HG03520 (cell line): ENCODE measurements at regions not wholly inside any gene's neighbourhood (a gene's known extent, or its start where the extent isn't known, plus 50 kb on each side); places are given as distances from the start of the nearest gene placed in this dataset.

ENCODE experiments used
- ATAC-seq: cut with Tn5 transposase; IDR thresholded peaks from one replicate; pipeline ENCODE4 v1.9.1; 2021; ENCODE audit warnings: mild to moderate bottlenecking, moderate library complexity; ENCODE audit not compliant: unreplicated experiment

GRCh38 chr1:58993403-58993802 is 209.6 kb upstream of the JUN start:
- ATAC-seq: no peak

DNA sequence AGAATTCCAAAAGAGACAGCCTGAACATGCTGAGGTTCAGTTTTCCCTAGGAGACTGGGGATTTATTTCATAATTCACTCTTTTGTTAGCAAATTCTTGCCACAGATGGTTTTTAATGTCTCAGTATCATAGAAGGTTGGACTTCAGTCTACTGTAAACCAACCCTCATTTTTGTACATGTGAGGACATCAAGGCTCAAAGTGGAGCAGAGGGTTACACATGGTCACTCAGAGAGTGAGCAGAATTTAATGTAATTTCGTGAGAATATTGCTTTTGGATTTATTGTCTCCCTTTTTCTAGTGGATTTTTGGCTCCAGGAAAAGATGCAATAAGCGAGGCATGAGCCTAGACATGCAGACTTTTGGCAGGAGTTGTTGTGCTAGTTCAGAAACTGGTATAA is 210.8 kb upstream of the JUN start:
- ATAC-seq: no peak

DNA sequence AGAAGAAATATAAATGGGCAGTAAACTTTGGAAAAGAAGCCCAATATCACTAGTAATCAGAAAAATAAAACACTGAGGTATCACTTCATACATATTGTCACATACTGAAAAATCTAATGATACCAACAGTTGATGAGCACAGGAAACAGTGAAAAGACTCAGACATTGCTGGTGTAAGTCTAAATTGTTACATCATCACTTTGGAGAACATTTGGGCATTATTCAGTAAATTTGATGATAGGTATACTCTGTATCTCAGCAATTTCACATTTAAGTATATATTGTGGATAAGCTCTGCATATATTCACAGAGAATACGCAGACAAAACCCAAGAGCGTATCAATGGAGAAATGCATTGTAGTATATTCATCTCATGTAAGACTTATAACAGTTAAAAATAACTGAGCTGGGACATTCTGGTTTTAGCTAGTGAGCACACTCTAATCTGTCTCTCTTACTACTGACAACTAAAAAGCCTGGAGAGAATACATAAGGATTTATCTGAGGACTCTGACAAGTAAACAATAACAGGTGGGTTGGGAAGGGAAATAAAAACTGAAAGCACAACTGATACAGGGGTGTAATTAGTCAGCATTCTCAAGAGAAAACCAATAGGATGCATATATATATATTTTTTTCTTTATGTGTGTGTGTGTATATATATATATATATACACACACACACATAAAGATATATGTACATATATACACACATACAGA is 212.7 kb upstream of the JUN start:
- ATAC-seq: peak; percentile 83

GRCh38 chr1:58997060-58997411 is 213.2 kb upstream of the JUN start:
- peak; percentile 69 for ATAC-seq

DNA sequence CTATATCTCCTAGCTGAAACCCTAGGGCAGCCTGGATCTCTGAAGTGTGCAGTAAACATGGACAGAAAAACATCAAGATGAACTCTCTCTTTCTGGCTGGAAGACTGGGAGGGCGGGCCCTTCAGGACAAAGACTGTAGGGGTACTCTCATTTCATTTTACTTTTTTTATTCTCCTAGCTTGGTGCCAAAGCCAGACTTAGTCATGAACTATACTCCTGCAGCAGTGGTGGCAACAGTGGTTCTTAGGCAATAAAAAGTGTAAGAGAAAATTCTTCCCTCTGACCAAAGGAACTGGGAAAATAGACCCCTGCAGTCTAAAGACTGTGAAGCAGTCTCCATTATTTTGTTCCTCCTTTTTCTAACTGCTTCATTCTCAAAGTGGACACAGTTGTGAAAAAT is 213.8 kb upstream of the JUN start:
- ATAC-seq: no peak

DNA sequence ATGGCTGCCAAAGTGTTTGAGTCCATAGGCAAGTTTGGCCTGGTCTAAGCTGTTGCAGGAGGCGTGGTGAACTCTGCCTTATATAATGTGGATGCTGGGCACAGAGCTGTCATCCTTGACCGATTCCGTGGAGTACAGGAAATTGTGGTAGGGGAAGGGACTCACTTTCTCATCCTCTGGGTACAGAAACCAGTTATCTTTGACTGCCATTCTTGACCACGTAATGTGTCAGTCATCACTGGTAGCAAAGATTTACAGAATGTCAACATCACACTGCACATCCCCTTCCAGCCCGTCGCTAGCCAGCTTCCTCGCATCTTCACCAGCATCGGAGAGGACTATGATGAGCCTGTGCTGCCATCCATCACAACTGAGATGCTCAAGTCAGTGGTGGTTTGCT is 215.8 kb upstream of the JUN start:
- no peak for ATAC-seq

DNA sequence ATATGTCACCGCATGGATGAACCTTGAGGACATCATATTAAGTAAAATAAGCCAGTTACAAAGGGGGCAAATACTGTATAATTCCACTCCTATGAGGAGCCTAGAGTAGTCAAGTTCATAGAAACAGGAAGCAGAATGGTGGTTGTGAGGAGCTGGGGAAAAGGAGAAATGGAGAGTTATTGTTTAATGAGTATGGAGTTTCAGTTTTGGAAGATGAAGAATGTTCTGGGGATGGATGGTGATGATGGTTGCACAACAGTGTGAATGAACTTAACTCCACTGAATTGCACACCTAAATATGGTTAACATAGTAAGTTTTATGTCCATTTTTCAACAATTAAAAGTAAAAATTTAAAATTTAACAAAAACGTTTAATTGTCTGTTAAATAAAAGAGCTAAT is 220.9 kb upstream of the JUN start:
- ATAC-seq: no peak

DNA sequence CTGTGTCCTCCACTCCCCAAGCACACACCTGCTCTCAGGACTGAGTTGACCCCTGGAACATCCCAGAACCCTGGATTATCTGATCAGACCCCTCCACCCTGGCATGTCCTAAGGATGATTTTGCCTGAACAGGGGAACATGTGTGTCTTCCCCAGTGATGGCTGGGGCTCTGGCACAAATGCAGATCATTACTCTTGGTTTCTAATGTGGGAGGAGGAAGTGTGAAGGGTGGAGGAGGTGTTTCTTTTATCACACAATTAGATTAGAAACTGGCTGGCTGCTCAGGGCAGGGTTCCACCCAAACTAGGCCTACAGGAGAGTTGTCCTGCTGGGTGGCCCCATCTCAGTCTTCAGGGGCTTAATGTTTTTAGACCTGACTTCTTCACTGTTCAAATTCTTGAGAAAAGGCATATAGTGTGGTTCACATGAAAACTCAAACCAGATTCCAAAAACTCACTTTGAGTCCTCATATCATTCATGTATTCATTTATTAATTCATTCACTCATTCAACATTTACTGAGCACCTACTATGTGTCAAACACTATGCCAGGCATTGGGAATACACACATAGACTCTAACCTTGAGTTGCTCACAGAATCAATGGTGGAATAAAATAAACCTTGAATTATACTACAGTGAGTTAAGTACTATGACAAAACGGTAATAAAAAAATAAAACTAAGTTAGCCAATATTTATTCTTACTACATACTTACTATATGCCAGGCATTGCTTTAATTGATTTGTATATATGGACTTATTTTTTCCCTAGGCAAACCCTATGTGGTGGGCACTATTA is 221.8 kb upstream of the JUN start:
- peak; percentile 35 for ATAC-seq

GRCh38 chr1:59006289-59006658 is 222.4 kb upstream of the JUN start:
- no peak for ATAC-seq

DNA sequence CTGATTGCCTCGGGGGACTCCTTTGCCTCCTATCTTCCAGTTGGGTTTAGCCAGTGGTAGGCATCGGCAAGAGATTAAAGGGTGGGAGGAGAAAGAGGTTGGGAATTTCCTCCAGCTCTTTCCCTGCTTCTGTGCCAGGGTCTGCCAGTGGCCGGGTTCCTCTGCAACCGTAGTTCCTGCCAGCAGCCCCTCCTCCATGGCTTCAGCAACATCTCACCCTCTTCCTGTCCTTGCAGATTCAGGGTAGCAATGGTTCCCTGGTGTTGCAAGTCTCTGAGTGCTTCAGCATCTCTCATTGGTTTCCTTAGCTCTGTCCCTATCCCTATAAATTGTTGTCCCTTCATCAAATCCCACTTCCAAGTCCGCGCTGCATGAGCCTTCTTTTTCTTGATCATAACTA is 223.1 kb upstream of the JUN start:
- ATAC-seq: no peak

- ATAC-seq: no peak
Observed at GRCh38 chr1:59007429-59007819, 223.6 kb upstream of the JUN start.

- ATAC-seq: peak; percentile 47
Observed at GRCh38 chr1:59007820-59008598, 224.2 kb upstream of the JUN start.

- no peak for ATAC-seq
Observed at GRCh38 chr1:59008599-59009347, 224.9 kb upstream of the JUN start.

DNA sequence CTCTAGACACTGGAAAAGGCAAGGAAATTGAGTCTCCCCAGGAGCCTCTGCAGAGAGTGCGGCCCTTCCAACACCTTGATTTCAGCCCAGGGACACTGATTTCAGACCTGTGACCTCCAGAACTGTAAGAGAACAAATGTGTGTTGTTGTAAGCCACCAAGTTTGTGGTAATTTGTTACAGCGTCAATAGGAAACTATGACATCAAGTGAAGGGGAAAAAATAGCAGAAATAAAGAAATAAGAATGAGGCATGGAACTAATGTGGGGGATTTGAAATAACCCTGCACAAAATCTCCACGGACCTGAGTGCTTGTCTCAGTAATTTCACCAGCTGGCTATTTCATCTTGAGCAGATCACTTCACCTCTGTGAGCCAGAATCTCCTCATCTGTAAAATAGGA is 227.8 kb upstream of the JUN start:
- no peak for ATAC-seq

- ATAC-seq: no peak
Observed at GRCh38 chr1:59012378-59012777, 228.5 kb upstream of the JUN start.

DNA sequence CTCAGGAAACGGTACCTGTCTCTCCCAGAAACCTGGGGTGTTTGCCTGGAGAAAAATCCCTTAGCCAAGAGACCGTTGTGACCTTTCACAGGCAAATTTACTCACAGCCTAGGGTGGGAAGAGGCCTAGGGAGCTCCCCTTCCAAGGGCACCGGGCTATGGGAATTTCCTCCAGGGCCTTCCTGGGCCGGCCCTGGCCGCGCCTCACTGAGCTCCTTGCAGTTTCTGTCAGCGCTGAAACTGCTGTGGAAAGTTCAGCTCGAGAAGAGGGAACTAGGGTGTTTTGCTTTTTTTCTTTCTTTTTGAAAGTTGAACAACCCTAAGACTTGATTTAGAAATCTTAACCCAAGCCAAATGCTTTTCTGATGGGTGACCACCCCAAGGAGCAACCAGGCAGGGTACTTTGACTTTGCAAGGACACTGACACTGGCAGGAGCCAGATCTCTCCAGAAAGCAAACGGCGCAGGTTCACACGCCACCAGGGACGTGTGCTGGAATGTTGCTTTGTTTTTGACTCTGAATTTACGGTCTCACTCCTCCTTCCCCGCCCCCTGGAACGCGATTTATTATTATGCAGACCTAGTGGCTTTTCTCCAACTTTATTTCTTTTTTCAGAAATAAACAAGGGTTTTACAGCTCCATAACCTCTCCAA is 229.6 kb upstream of the JUN start:
- ATAC-seq: peak; percentile 47

GRCh38 chr1:59013928-59014279 is 230.1 kb upstream of the JUN start:
- no peak for ATAC-seq

GRCh38 chr1:59014827-59015226 is 231.0 kb upstream of the JUN start:
- no peak for ATAC-seq

DNA sequence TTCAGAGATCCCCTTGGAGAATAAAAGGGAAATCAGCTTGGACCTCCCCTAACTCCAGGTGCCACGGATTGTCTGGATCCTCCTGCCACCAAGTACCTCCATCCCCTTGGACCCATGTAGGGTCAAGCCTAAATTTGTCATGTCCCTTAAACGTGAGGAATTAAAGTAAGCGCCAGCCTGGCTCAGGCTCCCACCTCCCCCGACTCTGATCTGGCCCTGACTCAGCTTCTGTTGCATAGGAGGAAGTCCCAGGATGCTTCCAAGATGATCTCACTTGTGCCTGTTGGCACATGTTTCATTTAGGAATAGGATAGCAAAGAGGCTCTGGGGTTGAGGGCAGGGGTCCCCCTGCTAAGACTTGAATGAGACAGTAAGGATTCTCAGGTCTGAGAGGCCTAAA is 231.9 kb upstream of the JUN start:
- no peak for ATAC-seq

GRCh38 chr1:59016390-59016789 is 232.5 kb upstream of the JUN start:
- ATAC-seq: no peak
